Panc1 (cell line): ENCODE measurements at regions not wholly inside any gene's neighbourhood (a gene's known extent, or its start where the extent isn't known, plus 50 kb on each side); places are given as distances from the start of the nearest gene placed in this dataset.

Source experiments
- ATAC-seq: fragments of 200-7000 bp; cut with Tn5 transposase; 2 replicates; pipeline ENCODE4 v1.9.1; 2020; ENCODE audit warnings: mild to moderate bottlenecking, moderate library complexity
- BruUV-seq: library from RNA; stranded (reverse); fragments of 400-500 nt; replicated peaks from 2 replicates; lab custom pipeline; 2021; lab: Mats Ljungman, UMichigan
- CTCF ChIA-PET: fragments of 300-600 bp; sonication (Branson Sonifier 250); formaldehyde crosslinking; loops from one replicate; lab custom pipeline; 2022; ENCODE audit warnings: antibody characterized with exemption; lab: Charles Lee
- POLR2A ChIA-PET: fragments of 300-600 bp; sonication (Branson Sonifier 250); formaldehyde crosslinking; loops from one replicate; lab custom pipeline; 2022; ENCODE audit warnings: antibody characterized with exemption; lab: Charles Lee
- DNase-seq: peaks from one replicate; pipeline ENCODE4 v3.0.0-alpha.2; 2010; ENCODE audit warnings: low read depth, low spot score
- H3K27ac ChIP-seq: 2 replicates; pipeline ENCODE4 v1.5.1; 2011; ENCODE audit warnings: mild to moderate bottlenecking, low read length, inconsistent platforms
- H3K27me3 ChIP-seq: fragments of 200-500 bp; sonication (Bioruptor generic); 2 replicates; pipeline ENCODE4 v1.6.0; 2014; ENCODE audit warnings: low read length, inconsistent platforms; ENCODE audit not compliant: control insufficient read depth, insufficient read depth
- H3K36me3 ChIP-seq: fragments of 200-500 bp; sonication (Bioruptor generic); 2 replicates; pipeline ENCODE4 v1.5.1; 2014; ENCODE audit warnings: inconsistent platforms, mild to moderate bottlenecking, low read length, moderate library complexity; ENCODE audit not compliant: control insufficient read depth, insufficient read depth
- H3K4me1 ChIP-seq: 2 replicates; pipeline ENCODE4 v1.5.1; 2011; ENCODE audit warnings: inconsistent platforms, mild to moderate bottlenecking, low read length, moderate library complexity; ENCODE audit not compliant: control insufficient read depth, insufficient read depth
- H3K4me3 ChIP-seq, 2 experiments: 2 replicates each; pipeline ENCODE4 v1.5.1; 2011 to 2012; ENCODE audit warnings: low read depth in 2 of 2, low read length in 2 of 2, mild to moderate bottlenecking in 2 of 2, inconsistent platforms in 1 of 2, moderate library complexity in 1 of 2
- H3K9me3 ChIP-seq: fragments of 200-500 bp; sonication (Bioruptor generic); 2 replicates; pipeline ENCODE4 v1.5.1; 2014; ENCODE audit warnings: low read depth, mild to moderate bottlenecking, inconsistent platforms, low read length, moderate library complexity; ENCODE audit not compliant: control insufficient read depth, insufficient read depth
- POLR2AphosphoS5 ChIP-seq: IDR thresholded peaks from 2 replicates; pipeline ENCODE4 v1.6.1; 2012; ENCODE audit warnings: mild to moderate bottlenecking, low read depth, low read length, moderate library complexity
- SIN3A ChIP-seq: IDR thresholded peaks from 2 replicates; pipeline ENCODE4 v1.6.1; 2012; ENCODE audit warnings: low read depth, mild to moderate bottlenecking, low read length, moderate library complexity, borderline replicate concordance; ENCODE audit not compliant: insufficient read depth
- TCF7L2 ChIP-seq: IDR thresholded peaks from 2 replicates; pipeline ENCODE4 v1.6.1; 2011; ENCODE audit warnings: mild to moderate bottlenecking, low read depth, low read length, inconsistent platforms
- in situ Hi-C: cut with HindIII; loops from 2 replicates; pipeline ENCODE4 v1.10.0; 2016; ENCODE audit warnings: low sequenced_read_pairs, low pct_unique_long_range_greater_than_20kb
- intact Hi-C: fragments of 100-400 bp; cut with micrococcal nuclease; formaldehyde crosslinking; loops from one replicate; pipeline ENCODE4 v1.10.0; 2022; ENCODE audit not compliant: unreplicated experiment
- TF ChIP-seq, protein P1 (sequence below): fragments of 450-650 bp; IDR thresholded peaks from 2 replicates; pipeline ENCODE4 v1.5.1; 2017; ENCODE audit warnings: mild to moderate bottlenecking
- TF ChIP-seq, protein P2 (sequence below), 2 experiments: IDR thresholded peaks; 2 replicates each; pipeline ENCODE4 v1.6.1; 2011 to 2012; ENCODE audit warnings: low read depth in 2 of 2, control low read depth in 1 of 2, low read length in 1 of 2, mild to moderate bottlenecking in 1 of 2, moderate library complexity in 1 of 2; ENCODE audit not compliant: insufficient read depth in 1 of 2

DNA sequence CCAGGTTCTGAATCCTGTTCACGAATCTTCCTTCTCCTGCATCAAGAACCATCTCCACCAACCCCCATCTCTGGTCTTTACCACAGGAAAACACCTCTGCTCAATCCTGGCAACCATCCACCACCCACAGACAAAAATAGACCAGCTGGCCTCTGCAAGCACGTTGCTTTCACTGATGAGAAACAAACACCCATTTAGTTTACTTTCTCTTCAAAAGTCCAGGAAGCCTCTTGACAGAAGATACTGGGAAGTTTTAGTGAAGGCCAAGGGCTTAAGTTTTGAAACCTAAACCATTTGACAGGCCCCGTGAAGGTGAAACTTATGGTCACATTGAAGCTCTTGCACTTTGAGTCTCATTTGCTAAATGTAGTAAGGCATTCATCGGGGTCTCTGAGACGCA is 122.6 kb upstream of the PPP2R5A start:
- no peaks in the 10 kb centered on the region for H3K9me3 ChIP-seq
- POLR2A ChIA-PET, result no interaction called here
- CTCF ChIA-PET, result no interaction called here
- TF ChIP-seq, protein P1, sequence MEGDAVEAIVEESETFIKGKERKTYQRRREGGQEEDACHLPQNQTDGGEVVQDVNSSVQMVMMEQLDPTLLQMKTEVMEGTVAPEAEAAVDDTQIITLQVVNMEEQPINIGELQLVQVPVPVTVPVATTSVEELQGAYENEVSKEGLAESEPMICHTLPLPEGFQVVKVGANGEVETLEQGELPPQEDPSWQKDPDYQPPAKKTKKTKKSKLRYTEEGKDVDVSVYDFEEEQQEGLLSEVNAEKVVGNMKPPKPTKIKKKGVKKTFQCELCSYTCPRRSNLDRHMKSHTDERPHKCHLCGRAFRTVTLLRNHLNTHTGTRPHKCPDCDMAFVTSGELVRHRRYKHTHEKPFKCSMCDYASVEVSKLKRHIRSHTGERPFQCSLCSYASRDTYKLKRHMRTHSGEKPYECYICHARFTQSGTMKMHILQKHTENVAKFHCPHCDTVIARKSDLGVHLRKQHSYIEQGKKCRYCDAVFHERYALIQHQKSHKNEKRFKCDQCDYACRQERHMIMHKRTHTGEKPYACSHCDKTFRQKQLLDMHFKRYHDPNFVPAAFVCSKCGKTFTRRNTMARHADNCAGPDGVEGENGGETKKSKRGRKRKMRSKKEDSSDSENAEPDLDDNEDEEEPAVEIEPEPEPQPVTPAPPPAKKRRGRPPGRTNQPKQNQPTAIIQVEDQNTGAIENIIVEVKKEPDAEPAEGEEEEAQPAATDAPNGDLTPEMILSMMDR, result no peak
- TF ChIP-seq, protein P2, sequence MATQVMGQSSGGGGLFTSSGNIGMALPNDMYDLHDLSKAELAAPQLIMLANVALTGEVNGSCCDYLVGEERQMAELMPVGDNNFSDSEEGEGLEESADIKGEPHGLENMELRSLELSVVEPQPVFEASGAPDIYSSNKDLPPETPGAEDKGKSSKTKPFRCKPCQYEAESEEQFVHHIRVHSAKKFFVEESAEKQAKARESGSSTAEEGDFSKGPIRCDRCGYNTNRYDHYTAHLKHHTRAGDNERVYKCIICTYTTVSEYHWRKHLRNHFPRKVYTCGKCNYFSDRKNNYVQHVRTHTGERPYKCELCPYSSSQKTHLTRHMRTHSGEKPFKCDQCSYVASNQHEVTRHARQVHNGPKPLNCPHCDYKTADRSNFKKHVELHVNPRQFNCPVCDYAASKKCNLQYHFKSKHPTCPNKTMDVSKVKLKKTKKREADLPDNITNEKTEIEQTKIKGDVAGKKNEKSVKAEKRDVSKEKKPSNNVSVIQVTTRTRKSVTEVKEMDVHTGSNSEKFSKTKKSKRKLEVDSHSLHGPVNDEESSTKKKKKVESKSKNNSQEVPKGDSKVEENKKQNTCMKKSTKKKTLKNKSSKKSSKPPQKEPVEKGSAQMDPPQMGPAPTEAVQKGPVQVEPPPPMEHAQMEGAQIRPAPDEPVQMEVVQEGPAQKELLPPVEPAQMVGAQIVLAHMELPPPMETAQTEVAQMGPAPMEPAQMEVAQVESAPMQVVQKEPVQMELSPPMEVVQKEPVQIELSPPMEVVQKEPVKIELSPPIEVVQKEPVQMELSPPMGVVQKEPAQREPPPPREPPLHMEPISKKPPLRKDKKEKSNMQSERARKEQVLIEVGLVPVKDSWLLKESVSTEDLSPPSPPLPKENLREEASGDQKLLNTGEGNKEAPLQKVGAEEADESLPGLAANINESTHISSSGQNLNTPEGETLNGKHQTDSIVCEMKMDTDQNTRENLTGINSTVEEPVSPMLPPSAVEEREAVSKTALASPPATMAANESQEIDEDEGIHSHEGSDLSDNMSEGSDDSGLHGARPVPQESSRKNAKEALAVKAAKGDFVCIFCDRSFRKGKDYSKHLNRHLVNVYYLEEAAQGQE (IDR thresholded peaks at IDR 0.05; ENCODE audit: insufficient read depth in 1 of 2, low read depth in 2 of 2, low read length in 1 of 2), result no peak
- TF ChIP-seq SIN3A (no peak), POLR2AphosphoS5 (no peak), TCF7L2 (no peak)
- no peaks in the 10 kb centered on the region for H3K4me1 ChIP-seq
- ATAC-seq, result no peak
- intact Hi-C loops (no loop called here), in situ Hi-C loops (no loop called here)
- no peaks in the 10 kb centered on the region for H3K27me3 ChIP-seq
- H3K27ac ChIP-seq, result no peak overlapping the region
- no peaks in the 10 kb centered on the region for H3K36me3 ChIP-seq
- DNase-seq, result no peak
- no TSS peak for BruUV-seq
- H3K4me3 ChIP-seq, result no peak overlapping the region

DNA sequence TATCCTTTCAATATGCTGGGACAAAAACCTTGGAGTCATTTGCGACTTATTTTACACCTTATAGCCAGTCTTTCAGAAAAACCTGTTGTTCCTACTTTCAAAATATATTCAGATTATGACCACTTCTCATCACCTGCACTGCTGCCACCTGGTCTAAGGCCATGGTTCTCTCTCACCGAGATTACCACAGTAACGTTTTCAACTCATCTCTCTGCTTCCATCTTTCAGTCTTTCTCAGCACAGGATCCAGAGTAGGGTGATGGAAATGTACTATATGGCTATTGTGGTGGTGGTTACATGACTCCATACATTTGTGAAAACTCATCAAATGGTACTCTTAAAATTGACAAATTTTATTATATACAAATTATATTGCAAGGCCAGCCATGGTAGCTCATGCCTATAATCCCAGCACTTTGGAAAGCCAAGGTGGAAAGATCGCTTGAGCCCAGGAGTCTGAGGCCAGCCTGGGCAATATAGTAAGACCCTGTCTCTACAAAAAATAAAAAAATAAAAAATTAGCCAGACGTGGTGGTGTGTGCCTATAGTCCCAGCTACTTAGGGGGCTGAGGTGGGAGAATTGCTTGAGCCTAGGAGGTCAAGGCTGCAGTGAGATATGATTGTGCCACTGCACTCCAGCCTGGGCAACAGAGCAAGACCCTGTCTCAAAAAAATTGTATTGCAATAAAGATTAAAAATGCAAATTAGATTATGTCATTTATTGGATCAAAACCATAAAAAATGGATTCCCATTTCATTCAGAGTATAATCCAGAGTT is 120.9 kb upstream of the PPP2R5A start:
- intact Hi-C loops, result no loop called here
- CTCF ChIA-PET, result no interaction called here
- DNase-seq, result no peak

More for the DNA sequence above, 120.9 kb upstream of the PPP2R5A start:
- Histone ChIP-seq H3K27me3 (no peaks in the 10 kb centered on the region), H3K9me3 (no peaks in the 10 kb centered on the region), H3K4me3 (no peak overlapping the region), H3K4me1 (no peaks in the 10 kb centered on the region), H3K27ac (no peak overlapping the region), H3K36me3 (no peaks in the 10 kb centered on the region)
- BruUV-seq, result no TSS peak
- POLR2A ChIA-PET, result no interaction called here
- TF ChIP-seq TCF7L2 (no peak), POLR2AphosphoS5 (no peak), SIN3A (no peak)
- TF ChIP-seq, protein P2 (IDR thresholded peaks at IDR 0.05; ENCODE audit: insufficient read depth in 1 of 2, low read depth in 2 of 2, low read length in 1 of 2), result no peak
- TF ChIP-seq, protein P1, result no peak
- in situ Hi-C loops, result no loop called here
- ATAC-seq, result no peak
